Right hindlimb (tissue), 1 donor: ENCODE measurements at regions not wholly inside any gene's neighbourhood (a gene's known extent, or its start where the extent isn't known, plus 50 kb on each side); places are given as distances from the start of the nearest gene placed in this dataset.
"Not testable (repeated sequence)": the region's sequence is repeated elsewhere in the genome, so short reads cannot be mapped to it uniquely, and the experiment has no call there.

Experiments
- DNase-seq: peaks from one replicate; pipeline ENCODE4 v3.0.0-alpha.2; 2018

DNA sequence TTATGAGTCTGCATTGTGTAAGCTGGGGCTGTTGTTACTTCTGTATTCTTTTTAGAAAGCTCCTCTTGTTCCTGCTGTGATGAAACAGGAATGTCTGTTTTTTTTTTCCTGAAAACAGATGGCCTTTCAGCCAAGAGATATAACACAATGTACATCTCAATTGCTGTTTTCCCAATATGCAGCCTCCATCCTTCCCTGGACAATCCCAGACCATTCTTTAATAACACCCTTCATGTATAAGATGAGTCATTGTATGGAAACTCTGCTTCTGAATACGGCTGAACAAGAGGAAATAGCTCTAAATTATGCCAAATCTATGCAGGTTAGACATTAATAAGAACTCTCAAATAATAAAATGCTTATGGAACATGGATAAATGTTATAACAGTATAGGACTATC lies 60.2 kb upstream of the LRRC4C start:
- no peak for DNase-seq

DNA sequence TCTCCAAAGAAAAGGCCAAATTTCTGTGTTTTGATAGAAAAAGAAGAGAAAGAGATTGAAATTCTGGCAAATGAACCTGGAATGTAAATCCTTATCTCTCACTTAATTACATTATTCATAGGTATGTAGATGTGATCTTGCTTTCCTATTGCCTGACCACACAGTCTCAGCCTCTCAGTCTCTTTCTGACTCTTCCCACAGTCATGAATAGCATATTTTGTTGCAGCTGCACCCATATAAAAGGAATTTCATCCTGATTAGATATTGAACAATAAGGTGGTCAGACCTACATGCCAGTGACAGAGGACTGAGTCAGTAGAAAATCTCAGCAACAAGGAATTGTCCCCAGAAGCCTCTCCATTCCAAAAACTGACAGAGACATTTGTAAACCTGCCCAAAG lies 62.9 kb upstream of the LRRC4C start:
- DNase-seq = no peak

DNA sequence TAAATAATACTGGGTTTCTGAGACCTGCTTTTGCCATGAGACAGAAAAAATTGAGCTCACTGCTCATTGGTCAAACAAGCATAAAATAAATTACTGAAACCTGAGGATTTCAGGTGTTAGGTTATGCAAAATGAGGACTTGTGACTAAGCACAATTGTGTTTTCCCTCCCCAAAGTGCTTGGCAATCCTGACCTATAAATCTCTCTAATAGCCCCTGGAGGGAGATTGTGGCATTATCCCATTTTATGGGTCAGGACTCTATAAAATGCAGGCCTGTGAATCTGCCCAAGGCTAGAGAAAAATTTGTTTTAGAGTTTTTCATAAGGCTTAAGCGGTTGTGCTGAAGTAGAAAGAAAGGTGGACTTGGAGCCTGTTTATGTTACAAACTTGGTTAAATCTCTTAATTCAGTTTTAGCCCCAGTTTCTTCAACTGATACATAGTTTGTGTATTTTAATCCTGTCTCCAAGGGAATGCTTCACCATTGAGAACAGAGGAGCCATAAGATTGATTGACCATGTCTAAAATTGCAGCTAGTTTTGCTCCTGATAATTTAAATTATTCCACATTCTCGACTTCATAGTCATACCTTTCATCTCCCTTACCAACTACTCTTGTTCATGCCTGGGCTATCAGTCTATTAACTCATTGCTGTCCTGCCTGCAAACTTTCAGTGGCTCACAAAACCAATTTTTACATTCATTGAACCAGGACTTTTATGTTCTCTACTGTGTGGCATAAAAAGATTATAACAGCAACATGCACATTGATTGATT lies 63.6 kb upstream of the LRRC4C start:
- no peak for DNase-seq

DNA sequence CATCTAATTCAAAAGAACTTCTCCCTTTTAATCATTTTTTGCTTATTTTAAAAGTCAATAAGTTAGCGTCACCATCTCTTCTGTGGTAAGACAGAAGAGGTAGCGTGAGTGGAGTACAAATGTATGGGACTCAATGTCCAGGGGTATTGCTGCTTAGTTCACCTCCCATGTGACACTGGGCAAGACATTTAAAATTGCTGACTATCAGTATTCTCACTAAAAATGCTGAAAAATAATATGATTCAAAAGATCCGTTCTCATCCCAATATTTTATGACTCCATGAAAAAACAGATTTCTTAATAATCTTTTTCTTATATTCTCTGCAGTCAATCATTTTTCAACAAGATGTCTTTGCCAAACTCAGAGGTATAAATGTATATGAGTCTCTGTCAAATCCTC lies 68.1 kb upstream of the LRRC4C start:
- DNase-seq = no peak

DNA sequence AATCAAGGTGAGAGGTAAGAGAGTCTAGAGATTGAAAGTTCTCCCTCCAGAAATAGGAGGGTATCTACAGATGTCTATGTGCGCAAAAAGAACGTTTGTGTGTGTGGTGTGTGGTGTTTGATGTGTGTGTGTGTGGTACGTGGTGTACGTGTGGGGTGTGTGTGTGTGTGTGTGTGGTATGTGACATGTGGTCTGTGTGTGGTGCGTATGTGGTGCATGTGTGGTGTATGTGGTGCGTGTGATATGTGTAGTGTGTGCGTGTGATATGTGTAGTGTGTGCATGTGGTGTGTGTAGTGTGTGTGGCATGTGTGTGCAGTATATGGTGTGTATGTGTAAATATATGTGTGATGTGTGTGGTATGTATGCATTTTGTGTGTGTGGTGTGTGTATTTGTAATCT lies 73.0 kb upstream of the LRRC4C start:
- DNase-seq = no peak

DNA sequence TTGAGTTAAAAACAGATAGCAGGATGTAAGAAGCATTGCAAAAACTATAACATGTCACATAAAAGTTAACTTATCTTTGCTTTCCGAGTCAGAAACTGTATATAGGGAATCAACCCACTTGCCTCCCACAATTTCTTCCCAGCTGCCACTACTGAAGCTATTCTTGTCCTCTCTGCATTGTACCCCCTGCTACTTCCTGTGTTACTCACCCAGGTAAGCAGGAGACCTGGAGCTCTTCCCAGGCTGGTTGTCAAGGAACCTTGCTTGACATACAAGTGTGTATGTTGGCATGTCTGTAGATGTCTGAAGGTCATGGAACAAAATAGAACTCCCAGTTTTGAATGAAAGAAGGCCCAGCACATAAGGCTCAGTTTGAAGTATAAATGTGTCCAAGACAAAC lies 74.3 kb upstream of the LRRC4C start:
- no peak for DNase-seq

DNA sequence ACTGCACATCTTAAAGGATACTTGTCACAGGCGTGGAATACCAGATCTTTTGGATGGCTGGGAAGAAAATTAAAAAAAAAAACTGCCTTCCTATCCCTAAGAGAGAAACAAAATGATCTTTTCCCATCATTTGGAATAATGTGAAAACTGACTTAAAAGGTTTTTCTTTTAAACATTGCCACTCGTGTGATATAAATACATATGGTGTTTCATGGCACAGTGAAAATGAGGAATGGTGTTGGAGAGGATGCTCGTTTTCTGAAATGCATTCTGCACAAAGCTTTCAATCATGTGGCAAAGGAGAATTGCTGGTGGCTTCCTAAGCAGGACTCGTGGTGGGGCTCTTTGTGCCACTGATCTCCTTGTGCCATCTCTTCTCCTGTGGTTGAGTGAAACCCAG lies 74.9 kb upstream of the LRRC4C start:
- DNase-seq = no peak

DNA sequence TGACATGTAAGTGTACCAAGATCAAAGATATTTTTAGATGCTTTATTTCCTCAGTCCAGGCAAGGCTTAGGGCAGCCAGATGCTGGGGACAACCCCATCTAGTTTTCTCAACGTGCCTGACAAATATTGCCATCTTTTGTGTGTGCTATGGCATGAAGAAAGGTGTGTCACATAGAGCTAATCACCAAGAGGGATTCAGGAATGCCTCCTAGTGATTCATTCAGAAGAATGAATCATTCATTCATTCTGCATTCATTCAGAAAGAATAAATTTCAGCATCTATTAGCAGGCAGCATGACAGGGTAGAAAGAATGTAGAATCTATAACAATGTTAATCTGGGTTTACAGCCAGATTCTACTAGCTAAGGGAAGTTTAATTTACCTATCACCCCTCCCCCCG lies 75.4 kb upstream of the LRRC4C start:
- DNase-seq = no peak

DNA sequence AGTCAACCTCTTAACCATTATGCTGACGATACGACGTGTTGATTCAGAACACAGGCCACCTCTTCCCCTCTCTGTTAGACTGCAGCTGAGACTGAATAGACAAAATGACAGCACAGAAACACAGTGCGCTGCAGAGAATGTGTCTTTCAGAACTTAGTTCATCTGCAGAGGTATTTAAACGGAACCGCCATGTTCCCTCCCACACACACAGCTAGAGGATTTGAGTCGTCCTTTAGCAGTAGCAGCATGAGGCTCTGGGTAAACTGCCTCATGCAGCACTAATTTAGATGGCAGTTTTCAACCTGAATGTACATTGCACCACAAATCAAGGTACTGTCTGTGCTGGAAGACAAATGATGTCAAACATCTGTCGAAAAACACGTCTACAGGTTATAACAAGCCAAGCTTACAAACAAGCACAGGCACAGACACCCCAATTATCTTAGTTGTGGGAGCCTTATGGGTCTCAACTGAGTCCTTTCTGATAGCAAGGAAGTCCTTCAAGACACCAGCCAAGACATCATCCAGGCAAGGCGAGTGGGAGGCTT lies 76.6 kb upstream of the LRRC4C start:
- DNase-seq = no peak

DNA sequence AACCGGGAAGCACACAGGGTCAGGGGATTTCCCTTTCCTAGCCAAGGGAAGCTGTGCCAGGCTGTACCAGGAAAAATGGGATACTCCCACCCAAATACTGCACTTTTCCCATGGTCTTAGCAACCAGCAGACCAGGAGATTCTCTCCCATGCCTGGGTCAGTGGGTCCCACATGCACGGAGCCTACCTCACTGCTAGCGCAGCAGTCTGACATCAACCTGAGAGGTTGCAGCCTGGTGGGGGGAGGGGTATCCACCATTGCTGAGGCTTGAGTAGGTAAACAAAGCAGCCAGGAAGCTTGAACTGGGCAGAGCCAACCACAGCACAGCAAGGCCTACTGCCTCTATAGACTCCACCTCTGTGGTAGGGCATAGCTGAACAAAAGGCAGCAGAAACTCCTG lies 85.5 kb upstream of the LRRC4C start:
- DNase-seq = not testable (repeated sequence)

DNA sequence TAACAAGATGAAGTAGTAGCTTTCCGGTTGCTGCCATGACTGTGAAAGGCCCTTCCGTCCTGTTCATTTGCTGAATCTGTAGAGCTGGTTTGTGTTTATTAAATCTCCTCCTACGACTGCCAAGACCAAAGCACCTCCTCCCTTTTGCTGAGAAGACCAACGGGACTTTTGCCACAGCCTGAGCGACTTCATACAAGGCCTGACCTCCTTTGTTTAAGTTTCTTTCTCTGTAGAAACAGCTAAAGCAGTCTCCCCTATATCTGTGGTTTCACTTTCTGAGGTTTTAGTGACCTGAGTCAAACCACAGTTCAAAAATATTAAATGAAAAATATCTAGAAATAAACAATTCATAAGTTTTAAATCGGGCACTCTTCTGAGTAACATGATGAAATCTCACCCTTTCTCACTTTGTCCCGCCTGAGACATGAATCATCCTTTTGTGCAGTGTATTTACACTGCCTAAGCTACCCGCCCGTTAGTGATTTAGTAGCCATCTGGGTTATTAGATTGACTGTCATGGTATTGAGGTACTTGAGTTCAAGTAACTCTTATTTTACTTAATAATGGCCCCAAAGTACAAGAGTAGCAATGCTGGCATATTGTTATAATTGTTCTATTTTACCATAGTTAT lies 119.1 kb upstream of the LRRC4C start:
- DNase-seq = no peak

DNA sequence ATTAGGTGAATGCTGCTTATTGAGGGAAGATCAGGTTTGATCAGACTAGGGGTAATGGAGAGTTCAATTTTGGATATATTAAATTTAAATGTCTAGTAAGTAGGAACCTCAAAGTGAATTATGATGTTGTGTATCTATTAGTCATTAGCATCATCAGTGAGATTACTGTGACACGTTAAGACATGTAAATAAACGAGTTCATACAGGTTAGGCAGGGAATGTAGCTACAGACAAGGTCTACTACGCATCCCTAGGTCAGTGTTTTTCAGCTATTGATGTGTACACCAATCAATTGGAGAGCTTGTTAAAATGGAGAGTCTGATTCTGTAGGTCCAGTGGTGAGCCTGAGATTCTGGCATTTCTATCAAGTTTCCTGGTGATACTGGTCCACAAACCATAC lies 120.1 kb upstream of the LRRC4C start:
- no peak for DNase-seq

DNA sequence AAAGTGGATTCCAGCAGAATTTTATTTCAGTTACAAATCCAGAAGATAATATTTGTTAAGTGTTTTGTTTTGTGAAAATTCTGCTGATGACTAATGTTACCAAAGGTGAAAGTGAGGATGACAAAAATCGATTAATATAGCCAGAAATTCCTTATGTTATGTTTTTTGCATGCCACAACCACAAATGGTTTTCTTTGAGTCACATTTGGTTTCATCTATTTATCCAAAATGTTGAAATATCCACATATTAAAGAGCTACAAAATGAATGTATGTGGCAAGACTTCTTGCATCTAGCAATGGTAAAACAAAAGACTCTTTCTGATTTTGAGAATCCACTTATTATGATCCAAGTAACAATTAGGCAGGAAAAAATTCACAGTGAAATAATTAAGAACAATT lies 150.1 kb upstream of the LRRC4C start:
- DNase-seq = no peak

DNA sequence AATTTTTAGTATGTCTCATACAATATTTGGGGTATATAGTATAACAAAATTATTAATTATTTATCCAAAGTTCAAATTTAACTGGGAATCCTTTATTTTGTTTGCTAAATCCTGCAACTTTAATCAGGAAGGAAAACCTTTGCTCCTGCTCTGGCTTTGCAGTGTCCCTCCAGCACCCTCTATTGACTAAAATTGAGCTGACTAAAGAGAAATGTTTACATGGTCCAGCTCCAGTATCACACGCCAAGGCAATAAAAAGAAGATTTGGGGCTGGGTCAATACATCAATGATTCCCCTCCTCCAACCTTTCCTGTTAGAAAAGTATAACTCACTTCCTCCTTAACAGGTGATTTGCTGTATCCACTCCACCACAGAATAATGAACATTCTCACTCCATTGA lies 153.0 kb upstream of the LRRC4C start:
- DNase-seq = no peak

DNA sequence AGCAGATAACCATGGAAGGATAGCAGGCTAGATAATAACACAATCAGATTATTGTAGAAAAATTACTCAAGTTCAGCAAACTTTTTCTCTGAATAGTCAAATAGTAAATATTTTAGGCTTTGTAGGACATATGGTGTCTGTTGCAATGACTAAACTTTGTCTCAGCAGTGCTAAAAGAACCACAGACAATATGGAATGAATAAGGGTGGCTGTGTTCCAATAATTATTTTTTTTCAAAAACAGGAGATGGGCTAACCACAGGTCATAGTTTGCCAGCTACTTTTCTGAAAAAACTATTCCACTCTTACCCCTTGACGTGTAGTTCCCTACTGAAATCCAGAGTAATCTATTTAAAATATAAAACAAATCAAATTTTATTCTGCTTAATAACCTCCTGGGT lies 153.9 kb upstream of the LRRC4C start:
- DNase-seq = no peak

DNA sequence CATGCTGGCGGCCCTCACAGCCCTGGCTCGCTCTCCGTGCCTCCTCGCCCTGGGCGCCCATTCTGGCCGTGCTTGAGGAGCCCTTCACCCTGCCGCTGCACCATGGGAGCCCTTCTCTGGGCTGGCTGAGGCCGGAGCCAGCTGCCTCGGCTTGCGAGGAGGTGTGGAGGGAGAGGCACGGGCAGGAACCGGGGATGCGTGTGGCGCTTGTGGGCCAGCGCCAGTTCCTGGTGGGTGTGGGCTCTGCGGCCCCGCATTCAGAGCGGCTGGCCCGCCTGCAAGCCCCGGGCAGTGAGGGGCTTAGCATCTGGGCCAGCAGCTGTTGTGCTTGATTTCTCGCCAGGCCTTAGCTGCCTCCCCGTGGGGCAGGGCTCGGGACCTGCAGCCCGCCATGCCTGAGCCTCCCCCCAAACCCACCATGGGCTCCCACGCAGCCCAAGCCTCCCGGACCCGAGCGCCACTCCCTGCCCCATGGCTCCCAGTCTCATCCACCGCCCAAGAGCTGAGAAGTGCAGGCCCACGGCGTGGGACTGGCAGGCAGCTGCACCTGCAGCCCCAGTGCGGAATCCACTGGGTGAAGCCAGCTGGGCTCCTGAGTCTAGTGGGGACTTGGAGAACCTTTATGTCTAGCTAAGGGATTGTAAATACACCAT lies 163.4 kb upstream of the LRRC4C start:
- DNase-seq = no peak

DNA sequence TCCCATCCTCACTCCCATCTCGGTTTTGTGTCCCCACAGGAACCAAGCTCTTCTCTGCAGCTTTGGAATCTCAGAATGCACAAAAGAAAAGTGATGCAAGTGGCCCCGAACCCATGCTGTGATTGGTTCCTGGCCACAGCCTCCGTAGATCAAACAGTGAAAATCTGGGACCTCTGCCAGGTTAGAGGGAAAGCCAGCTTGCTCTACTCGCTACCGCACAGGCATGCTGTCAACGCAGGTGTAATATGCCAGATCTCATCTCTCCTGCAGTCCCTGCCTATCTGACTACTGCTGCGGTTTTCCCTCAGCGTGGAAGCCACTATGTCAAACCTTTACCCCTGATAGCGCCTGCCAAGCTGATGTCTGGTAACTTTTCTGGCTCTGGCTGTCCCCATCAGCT lies 200.5 kb upstream of the LRRC4C start:
- no peak for DNase-seq

DNA sequence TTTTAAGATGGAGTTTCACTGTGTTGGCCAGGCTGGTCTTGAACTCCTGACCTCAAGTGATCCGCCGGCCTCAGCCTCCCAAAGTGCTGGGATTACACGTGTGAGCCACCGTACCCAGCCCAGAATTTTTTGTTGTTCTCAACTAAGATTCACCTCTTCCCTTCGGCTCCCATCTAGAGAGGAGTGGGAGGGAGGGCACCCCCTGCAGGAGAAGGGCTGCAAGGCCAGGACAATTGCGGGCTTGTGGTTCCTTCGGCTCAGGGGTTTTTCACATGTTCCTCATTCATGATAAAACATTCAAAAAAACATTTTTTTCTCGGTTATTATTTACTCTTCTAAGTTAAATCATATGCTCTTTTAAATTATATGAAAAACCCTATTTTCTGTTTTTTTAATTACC lies 201.1 kb upstream of the LRRC4C start:
- DNase-seq = no peak

DNA sequence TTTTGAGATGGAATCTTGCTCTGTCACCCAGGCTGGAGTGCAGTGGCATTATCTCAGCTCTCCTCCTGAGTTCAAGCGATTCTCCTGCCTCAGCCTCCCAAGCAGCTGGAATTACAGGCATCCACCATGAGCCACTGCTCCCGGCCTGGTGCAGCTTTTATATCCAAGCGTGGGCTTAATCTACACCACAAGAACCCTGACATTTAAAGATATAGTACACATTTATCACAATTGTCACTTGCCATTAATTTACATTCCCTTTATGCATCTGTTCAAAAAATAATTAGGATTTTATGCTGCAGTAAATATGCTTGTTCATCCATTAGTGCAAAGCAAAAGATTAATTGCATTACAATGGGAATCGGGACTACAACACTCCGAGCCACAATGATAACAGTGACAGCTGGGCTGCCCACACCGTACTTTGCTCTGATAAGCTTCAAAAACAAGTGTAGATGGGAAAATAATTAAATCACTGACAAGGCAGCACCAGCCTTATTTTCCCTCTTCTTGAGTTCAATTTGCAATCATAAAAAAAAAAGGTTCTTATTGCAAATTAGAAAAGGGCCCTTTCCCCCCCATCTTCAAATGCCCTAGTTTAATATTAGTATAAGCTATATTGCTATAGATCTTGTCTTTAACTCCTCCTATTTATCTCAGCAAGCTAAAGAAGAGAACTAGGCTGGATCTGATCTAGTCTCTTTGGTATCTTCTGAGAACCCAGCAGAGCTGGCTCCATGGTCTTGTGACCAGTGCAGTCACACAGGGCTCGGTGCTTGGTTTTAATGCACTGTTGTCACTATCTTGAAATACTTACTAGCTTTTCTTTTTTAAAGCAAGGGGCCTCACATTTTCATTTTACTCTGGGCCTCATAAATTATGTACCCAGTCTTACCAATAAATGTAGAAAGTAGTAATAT lies 206.2 kb upstream of the LRRC4C start:
- no peak for DNase-seq

DNA sequence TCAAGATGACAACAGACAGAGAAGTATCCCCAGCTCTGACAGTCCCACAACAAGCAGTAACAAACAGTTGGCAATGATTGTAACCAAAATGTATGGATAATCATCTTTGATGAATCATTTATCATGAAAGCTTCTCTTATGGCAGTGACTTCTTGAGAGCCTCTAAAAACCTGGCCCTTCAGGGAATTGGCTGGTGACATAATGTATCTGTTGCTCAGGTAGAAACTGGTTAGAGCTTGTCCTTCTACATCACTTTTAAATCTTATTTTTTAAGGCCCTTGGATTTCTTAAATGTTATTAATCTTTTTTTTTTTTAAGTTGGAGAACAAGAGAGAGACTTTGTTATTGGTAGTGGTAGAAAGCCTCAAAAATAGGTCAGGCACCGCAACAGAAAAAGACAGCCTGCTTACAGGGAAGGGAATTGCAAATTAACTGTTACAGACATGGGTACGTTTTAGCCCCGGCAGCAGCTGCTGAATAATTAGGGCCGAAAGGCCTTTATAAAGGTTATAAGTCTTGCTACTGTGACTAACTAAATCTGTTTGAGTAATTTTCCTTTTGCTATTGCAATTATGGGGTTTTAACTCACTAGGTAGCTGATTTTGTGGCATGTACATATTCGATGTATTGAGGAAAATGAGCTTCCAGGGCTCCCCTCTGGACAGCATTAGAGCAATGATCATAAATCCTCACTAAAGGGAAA lies 207.7 kb upstream of the LRRC4C start:
- DNase-seq = no peak

DNA sequence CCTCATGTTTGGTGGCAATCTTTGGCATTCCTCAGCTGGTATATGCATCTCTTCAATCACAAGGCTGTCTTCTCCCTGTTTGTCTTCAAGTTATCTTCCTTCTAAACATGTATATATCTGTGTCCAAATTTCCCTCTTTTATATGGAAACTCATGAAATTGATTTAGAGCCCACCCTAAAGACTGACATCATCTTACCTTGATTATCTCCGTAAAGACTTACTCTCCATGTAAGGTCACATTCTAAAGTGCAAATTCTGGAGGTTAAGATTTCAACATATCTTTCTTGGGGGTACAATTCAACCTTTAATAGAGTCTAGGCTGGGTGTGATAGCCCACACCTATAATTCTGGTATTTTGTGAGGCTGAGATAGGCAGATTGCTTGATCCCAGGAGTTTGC lies 215.8 kb upstream of the LRRC4C start:
- DNase-seq = no peak

DNA sequence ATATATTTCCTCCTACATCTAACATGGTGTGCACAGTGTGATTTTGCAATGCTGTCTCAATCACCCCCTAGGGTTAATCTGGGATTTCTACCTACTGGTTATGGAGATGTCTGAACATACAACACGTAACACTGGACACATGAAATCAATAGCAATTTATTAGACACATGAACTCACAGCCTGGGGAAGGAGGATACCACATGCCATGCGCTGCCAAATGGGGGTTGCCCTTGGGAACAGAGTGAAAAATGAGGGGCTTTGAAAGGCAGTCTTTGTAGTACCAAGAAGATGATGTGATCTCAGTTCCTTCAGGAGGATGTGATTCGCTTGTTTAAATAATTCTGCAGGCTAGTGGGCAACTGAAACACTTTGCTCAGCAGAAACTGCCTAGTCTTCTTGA lies 253.6 kb upstream of the LRRC4C start:
- DNase-seq = no peak
